BLaER1 treated with 17β-estradiol and CSF1 and Interleukin-3, amounts not matched to agents 10 nM and 100 nM (cell line): ENCODE measurements at regions not wholly inside any gene's neighbourhood (a gene's known extent, or its start where the extent isn't known, plus 50 kb on each side); places are given as distances from the start of the nearest gene placed in this dataset.

Experiments
- H3K27ac ChIP-seq, 11 experiments: shearing (Covaris generic); formaldehyde crosslinking; 2 replicates each; pipeline ENCODE4 v1.8.1; 2022
- H3K27me3 ChIP-seq, 11 experiments: shearing (Covaris generic); formaldehyde crosslinking; 2 replicates each; pipeline ENCODE4 v1.8.1; 2022
- H3K36me3 ChIP-seq, 11 experiments: shearing (Covaris generic); formaldehyde crosslinking; 2 replicates each; pipeline ENCODE4 v1.8.1; 2022
- H3K4me1 ChIP-seq, 10 experiments: shearing (Covaris generic); formaldehyde crosslinking; 2 replicates each; pipeline ENCODE4 v1.8.1; 2022
- H3K4me2 ChIP-seq, 11 experiments: shearing (Covaris generic); formaldehyde crosslinking; 2 replicates each; pipeline ENCODE4 v1.8.1; 2022
- H3K4me3 ChIP-seq, 10 experiments: shearing (Covaris generic); formaldehyde crosslinking; 2 replicates each; pipeline ENCODE4 v1.8.1; 2022
- H3K9ac ChIP-seq, 11 experiments: shearing (Covaris generic); formaldehyde crosslinking; 2 replicates each; pipeline ENCODE4 v1.8.1; 2022
- H3K9me3 ChIP-seq, 11 experiments: shearing (Covaris generic); formaldehyde crosslinking; replicated peaks in 1 of 11; 2 replicates each; pipeline ENCODE4 v1.8.1; 2022
- H4K20me1 ChIP-seq, 11 experiments: shearing (Covaris generic); formaldehyde crosslinking; 2 replicates each; pipeline ENCODE4 v1.8.1; 2022
- Cebpa-rat ChIP-seq, 11 experiments: shearing (Covaris generic); IDR thresholded peaks; 2 replicates each; pipeline ENCODE4 v1.8.1; 2022

DNA sequence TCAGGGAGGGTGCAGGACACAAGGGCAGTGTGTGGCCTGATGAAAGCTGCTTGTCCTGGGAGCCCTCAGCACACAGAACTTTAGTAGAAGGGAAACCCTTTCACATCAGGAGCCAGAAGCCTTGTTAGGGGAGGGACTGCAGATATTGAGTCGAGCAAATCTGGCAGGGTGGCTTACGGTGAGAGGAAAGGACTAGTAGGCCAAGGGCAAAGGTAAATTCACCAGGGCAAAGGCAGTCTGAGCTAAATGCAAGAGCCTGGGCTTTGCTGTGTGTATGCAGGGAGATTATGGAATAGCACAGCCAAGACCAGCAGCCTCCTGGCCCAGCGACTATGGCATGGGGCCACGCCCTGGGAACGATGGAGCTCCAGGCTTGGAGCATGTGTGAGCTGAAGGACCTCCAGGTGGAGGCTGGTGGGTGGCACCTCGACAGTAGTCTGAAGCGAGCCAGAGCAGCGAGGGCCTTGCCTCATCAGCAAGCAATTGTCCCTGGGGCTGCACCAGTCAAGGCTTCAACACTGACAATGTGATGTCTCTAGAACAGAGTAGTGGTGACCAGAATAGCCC, 76.1 kb downstream of the CCR1 start:
- Histone ChIP-seq H3K9me3 (peaks cover 0 to 3% (median 0%) of the 10 kb centered on the region in 11 experiments; a peak in 2 of 22 replicates), H3K36me3 (no peaks in the 10 kb centered on the region), H3K4me1 (peaks cover 5 to 99% (median 29%) of the 10 kb centered on the region in 10 experiments; a peak in 17 of 20 replicates), H4K20me1 (no peaks in the 10 kb centered on the region), H3K27ac (peak overlapping the region in 4 of 11 experiments; percentile 33 to 95 (median 79); a peak in 6 of 22 replicates), H3K4me2 (peak overlapping the region in 4 of 11 experiments; percentile 71 to 94 (median 78); a peak in 6 of 22 replicates), H3K9ac (peak overlapping the region in 2 of 11 experiments; percentile 65 to 87; a peak in 2 of 22 replicates), H3K27me3 (no peaks in the 10 kb centered on the region), H3K4me3 (no peak overlapping the region)
- TF ChIP-seq Cebpa-rat (IDR thresholded peaks at IDR 0.05) = no peak

GRCh38 chr3:46130631-46131310, 77.3 kb downstream of the CCR1 start:
- no peak for TF ChIP-seq Cebpa-rat (IDR thresholded peaks at IDR 0.05)

DNA sequence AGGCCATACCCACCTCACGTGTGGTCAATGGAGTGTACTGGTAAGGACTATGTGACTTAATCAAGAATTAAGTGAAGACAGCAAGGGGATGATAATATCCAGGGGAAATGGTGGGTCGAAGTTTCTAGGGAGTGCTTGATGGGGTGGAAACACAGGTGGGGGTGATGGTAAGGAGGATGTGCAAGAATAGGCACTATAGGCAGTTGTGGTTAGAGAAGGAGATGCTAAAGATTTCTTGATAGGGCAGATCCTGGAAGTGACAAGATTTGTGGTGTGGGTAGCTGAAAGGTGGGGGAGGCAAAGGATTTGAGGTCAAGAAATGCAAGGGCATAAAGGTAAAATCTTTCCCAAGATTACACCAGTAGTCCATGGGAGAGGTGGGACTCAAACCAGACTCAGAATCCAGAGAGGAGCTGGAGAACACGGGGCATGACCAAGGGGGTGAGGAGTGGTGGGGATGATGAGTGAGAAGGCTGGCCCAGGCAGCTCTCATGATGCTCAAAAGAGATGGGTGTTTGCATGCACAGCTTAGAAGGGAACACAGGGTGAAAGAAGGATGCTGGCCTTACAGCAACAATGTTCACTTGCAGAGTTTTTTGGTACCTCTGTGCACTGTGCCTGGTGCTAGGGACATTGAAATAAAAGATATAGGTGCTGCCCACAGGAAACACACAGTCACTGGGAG, 78.4 kb downstream of the CCR1 start:
- Histone ChIP-seq H4K20me1 (no peaks in the 10 kb centered on the region), H3K4me3 (no peak overlapping the region), H3K4me1 (peaks cover 5 to 78% (median 23%) of the 10 kb centered on the region in 10 experiments; a peak in 17 of 20 replicates), H3K4me2 (peak overlapping the region; percentile 1 to 94 (median 45); a peak in 16 of 22 replicates), H3K27me3 (no peaks in the 10 kb centered on the region), H3K9me3 (peaks cover 0 to 4% (median 0%) of the 10 kb centered on the region in 11 experiments; a peak in 1 of 22 replicates), H3K36me3 (no peaks in the 10 kb centered on the region), H3K9ac (peak overlapping the region in 4 of 11 experiments; percentile 54 to 87 (median 60); a peak in 4 of 22 replicates), H3K27ac (peak overlapping the region in 5 of 11 experiments; percentile 64 to 95 (median 78); a peak in 10 of 22 replicates)
- no peak for TF ChIP-seq Cebpa-rat (IDR thresholded peaks at IDR 0.05)

More at GRCh38 chr3:46130631-46131310, 77.3 kb downstream of the CCR1 start:
- Histone ChIP-seq H3K27ac (peak overlapping the region in 7 of 11 experiments; percentile 34 to 95 (median 74); a peak in 13 of 22 replicates), H3K36me3 (no peaks in the 10 kb centered on the region), H4K20me1 (no peaks in the 10 kb centered on the region), H3K9me3 (no peaks in the 10 kb centered on the region; a peak in 1 of 22 replicates), H3K9ac (peak overlapping the region in 5 of 11 experiments; percentile 49 to 87 (median 64); a peak in 9 of 22 replicates), H3K27me3 (no peaks in the 10 kb centered on the region), H3K4me1 (peaks cover 5 to 88% (median 28%) of the 10 kb centered on the region in 10 experiments; a peak in 17 of 20 replicates), H3K4me2 (peak overlapping the region in 7 of 11 experiments; percentile 31 to 94 (median 74); a peak in 14 of 22 replicates), H3K4me3 (peak overlapping the region in 1 of 10 experiments; percentile 11; a peak in 1 of 20 replicates)

DNA sequence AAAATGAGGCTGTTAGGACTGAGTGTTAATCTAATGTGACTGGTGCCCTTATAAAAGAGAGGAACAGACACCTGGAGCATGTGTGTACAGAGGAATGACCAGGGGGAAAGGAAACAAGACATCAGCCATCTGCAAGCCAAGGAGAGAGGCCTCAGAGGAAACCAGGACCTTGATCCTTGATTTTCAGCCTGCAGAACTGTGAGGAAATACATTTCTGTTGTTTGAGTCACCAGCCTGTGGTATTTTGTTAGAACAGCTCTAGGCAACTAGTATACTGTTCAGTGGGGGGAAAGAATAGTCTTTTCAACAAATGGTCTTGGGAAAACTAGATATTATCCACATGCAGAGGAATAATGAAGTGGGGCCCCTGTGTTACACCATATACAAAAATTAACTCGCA, 80.6 kb downstream of the CCR1 start:
- H3K9ac ChIP-seq = peak overlapping the region in 1 of 11 experiments; percentile 47; a peak in 1 of 22 replicates
- H3K36me3 ChIP-seq = no peaks in the 10 kb centered on the region
- H3K4me1 ChIP-seq = peaks cover 5 to 55% (median 22%) of the 10 kb centered on the region in 10 experiments; a peak in 17 of 20 replicates
- no peaks in the 10 kb centered on the region for H4K20me1 ChIP-seq
- H3K4me3 ChIP-seq = no peak overlapping the region
- H3K9me3 ChIP-seq = peaks cover 0 to 4% (median 0%) of the 10 kb centered on the region in 11 experiments; a peak in 1 of 22 replicates
- peak overlapping the region in 3 of 11 experiments; percentile 2 to 34 (median 24); a peak in 3 of 22 replicates for H3K27ac ChIP-seq
- no peaks in the 10 kb centered on the region for H3K27me3 ChIP-seq
- H3K4me2 ChIP-seq = peak overlapping the region in 5 of 11 experiments; percentile 8 to 94 (median 35); a peak in 8 of 22 replicates
- no peak for TF ChIP-seq Cebpa-rat (IDR thresholded peaks at IDR 0.05)

DNA sequence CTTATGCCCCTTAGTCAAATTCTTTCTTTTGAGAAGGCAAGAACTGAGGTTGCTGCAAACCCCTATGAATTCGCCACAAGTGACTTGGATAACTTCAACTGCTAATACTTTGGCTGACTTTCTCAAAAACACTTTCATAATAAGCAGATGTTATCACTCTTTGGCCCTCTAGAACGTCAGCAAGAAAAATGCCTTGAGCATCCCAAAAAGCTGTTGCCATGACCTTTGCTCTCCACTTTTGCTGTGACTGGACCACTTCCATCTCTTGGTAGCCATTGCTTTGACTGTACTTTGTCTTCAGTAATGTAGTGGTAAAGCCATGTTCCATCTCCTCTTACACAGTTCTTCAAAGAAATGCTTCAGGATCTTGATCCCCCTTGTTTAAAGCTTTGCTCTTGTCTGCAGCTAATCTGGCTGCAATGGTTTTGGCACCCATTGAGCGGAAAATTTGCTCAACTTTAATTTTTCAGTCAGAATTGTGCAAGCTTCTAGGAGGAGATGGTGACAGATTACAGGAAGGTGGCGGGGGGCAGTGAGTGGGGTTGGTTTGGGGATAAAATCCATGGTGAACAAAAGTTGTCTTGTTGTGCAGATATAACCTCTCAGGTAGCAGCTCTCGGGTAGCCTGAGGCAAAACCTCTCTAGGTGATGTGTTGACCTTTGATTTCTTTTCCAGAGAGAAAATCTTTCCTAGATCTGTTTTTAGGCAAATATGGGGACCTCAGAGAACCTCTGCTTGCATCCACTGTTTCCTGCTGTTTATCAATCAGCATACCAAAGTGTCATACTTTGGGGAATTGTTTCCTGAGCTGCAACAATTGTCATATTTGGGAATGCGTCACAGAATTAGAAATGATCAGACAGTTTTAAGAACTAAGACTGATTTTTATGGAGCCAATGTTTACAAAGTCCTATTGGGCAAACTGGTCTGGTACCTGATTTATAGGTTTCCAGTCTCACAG, 83.6 kb downstream of the CCR1 start:
- TF ChIP-seq Cebpa-rat (IDR thresholded peaks at IDR 0.05) = no peak
- peaks cover 0 to 10% (median 0%) of the 10 kb centered on the region in 11 experiments; a peak in 4 of 22 replicates for H3K9me3 ChIP-seq
- H3K36me3 ChIP-seq = no peaks in the 10 kb centered on the region
- no peaks in the 10 kb centered on the region for H3K27me3 ChIP-seq
- H3K4me2 ChIP-seq = peak overlapping the region in 1 of 11 experiments; percentile 13; a peak in 1 of 22 replicates
- no peak overlapping the region for H3K27ac ChIP-seq
- H3K9ac ChIP-seq = no peak overlapping the region
- H3K4me3 ChIP-seq = no peak overlapping the region
- H3K4me1 ChIP-seq = peaks cover 2 to 29% (median 4%) of the 10 kb centered on the region in 10 experiments; a peak in 17 of 20 replicates
- no peaks in the 10 kb centered on the region for H4K20me1 ChIP-seq

- no peaks in the 10 kb centered on the region for H3K36me3 ChIP-seq
- H3K4me2 ChIP-seq = no peak overlapping the region
- no peaks in the 10 kb centered on the region for H3K27me3 ChIP-seq
- H3K4me1 ChIP-seq = peaks cover 0 to 24% (median 0%) of the 10 kb centered on the region in 10 experiments; a peak in 8 of 20 replicates
- no peaks in the 10 kb centered on the region for H4K20me1 ChIP-seq
- no peak overlapping the region for H3K4me3 ChIP-seq
- no peak overlapping the region for H3K27ac ChIP-seq
- no peak for TF ChIP-seq Cebpa-rat (IDR thresholded peaks at IDR 0.05)
- no peak overlapping the region for H3K9ac ChIP-seq
- H3K9me3 ChIP-seq = peaks cover 0 to 10% (median 0%) of the 10 kb centered on the region in 11 experiments; a peak in 4 of 22 replicates
Measured at GRCh38 chr3:46123646-46124045, 84.5 kb downstream of the CCR1 start.

DNA sequence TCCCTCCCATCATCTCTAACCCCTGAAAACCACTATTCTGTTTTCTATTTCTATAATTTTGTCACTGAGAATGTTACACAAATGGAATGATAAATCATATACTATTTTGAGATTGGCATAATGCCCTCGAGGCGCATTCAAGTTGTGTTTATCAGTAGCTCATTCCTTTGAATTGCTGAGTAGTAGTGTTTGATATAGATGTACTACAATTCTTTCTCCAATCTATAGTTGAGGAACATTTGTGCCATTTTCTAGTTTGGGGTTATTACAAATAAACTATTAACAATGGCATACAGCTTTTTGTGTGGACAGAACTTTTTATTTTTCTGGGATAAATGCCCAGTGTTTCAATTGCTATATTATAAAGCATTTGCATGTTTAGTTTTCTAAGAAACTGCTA, 86.0 kb downstream of the CCR1 start:
- no peaks in the 10 kb centered on the region for H4K20me1 ChIP-seq
- no peak overlapping the region for H3K4me2 ChIP-seq
- H3K36me3 ChIP-seq = no peaks in the 10 kb centered on the region
- H3K4me3 ChIP-seq = no peak overlapping the region
- no peak overlapping the region for H3K9ac ChIP-seq
- no peak overlapping the region for H3K27ac ChIP-seq
- no peak for TF ChIP-seq Cebpa-rat (IDR thresholded peaks at IDR 0.05)
- no peaks in the 10 kb centered on the region for H3K27me3 ChIP-seq
- peaks cover 0 to 10% (median 0%) of the 10 kb centered on the region in 11 experiments; a peak in 3 of 22 replicates for H3K9me3 ChIP-seq
- H3K4me1 ChIP-seq = peaks cover 0 to 23% (median 0%) of the 10 kb centered on the region in 10 experiments; a peak in 6 of 20 replicates

DNA sequence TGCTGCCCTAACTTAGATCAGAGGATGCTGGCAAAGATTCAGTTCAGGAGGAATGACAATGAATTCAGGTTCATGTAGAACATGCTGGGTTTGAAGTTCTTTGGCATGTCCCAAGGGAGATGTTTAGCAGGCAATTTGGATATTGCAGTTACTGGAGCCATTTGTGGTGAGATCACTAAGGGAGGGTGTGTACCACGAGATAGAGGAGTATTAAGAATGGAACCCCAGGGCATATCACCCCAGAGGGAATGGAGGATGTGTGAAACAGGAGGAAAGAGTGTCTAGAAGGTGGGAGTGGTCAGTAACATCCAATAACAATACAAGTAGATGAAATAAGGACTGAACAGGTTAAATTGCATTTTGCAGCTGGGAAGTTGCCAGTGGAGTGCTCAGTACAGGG, 87.1 kb downstream of the CCR1 start:
- Histone ChIP-seq H4K20me1 (no peaks in the 10 kb centered on the region), H3K36me3 (no peaks in the 10 kb centered on the region), H3K27me3 (no peaks in the 10 kb centered on the region), H3K9ac (no peak overlapping the region), H3K4me2 (no peak overlapping the region), H3K4me3 (no peak overlapping the region), H3K9me3 (peaks cover 0 to 10% (median 0%) of the 10 kb centered on the region in 11 experiments; a peak in 3 of 22 replicates), H3K4me1 (peaks cover 0 to 33% (median 0%) of the 10 kb centered on the region in 10 experiments; a peak in 7 of 20 replicates), H3K27ac (no peak overlapping the region)
- TF ChIP-seq Cebpa-rat (IDR thresholded peaks at IDR 0.05) = no peak
